PC-3 (cell line): ENCODE measurements at regions not wholly inside any gene's neighbourhood (a gene's known extent, or its start where the extent isn't known, plus 50 kb on each side); places are given as distances from the start of the nearest gene placed in this dataset.

Experiments used
- CTCF ChIP-seq: fragments of 300-600 bp; sonication (generic); conservative IDR thresholded peaks from 2 replicates; pipeline ENCODE4 v1.5.1; 2017; ENCODE audit warnings: antibody characterized with exemption, low read depth, mild to moderate bottlenecking, low read length
- EZH2 ChIP-seq: fragments of 300-600 bp; sonication (generic); IDR thresholded peaks from one replicate; pipeline ENCODE4 v1.6.1; 2017; ENCODE audit warnings: antibody characterized with exemption, mild to moderate bottlenecking, low read length; ENCODE audit not compliant: unreplicated experiment

DNA sequence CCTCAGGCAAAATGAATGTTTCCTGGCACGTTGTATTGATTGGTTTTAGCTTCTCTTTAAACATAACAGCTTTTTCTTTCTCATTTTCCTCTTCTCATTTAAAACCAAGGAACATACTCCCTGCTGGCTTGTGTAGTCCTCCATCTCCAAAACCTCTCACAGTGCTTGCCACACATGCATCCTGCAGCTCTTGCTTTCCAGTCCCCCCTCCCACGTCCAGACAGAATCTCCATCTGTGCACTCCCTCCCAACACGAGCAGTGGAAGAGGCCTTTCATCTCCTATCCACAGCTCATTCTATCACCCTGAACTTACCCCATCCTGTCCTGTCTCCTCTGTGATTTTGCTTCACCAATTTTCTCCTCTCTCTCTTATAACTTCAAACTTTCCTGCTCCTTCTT, 99.6 kb upstream of the THSD7B start:
- TF ChIP-seq CTCF, result no peak
- TF ChIP-seq EZH2, result no peak
